Activated CD4-positive, alpha-beta T cell treated with anti-CD3 and anti-CD28 coated beads, Interleukin-2, amount 50 U/mL, for 48 hours (primary cell): ENCODE measurements at regions not wholly inside any gene's neighbourhood (a gene's known extent, or its start where the extent isn't known, plus 50 kb on each side); places are given as distances from the start of the nearest gene placed in this dataset.
"Not testable (repeated sequence)": the region's sequence is repeated elsewhere in the genome, so short reads cannot be mapped to it uniquely, and the experiment has no call there.

ENCODE experiments used
- DNase-seq, 2 experiments: peaks; one replicate each; pipeline ENCODE4 v3.0.0-alpha.2; 2020

DNA sequence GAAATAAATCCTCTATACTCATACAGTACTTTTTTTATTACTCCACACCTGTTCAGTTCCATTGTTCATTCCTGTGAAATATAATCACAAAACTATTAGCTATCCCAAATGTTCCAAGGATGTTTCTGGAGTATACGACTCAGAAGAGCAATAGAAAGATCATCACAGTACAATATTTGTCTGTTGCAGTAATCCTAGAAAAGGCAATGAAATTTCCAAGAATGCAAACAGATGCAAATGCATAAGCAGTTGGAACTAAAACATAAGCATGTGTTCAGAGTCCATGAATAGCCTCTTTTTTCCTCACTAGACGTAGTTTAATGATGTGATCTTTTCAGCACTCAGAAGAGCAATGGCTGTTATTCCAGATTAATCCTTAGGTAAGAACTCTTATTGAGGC lies 55.2 kb downstream of the RTL3 start:
- no peak for DNase-seq

DNA sequence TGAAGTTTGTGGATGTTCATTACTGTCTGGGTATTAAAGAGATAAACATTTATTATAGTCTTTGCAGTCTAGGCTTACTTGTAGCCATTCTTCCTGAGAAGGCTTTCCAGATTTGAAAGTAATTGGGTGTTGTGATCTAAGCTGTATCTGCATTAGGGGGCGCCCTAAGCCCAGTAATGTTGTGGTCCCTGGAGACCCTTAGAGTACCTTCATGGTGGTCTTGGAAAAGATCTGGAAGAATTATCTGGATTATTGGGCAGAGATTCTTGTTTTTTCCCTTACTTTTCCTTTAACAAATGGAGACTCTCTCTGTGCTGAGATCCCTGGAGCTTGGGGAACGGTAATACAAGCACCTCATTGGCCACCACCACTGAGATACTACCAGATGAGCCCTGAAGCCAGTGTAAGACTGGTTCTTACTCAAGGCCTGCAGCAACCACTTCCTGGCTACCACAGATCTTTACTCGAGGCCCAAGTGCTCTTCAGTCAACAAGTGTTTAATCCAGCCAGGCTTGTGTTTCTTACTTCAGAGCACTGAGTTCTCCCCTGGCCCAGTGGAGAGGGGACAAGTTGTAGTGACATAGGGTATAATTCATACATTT lies 63.1 kb downstream of the RTL3 start:
- no peak for DNase-seq

GRCh38 chrX:78593701-78594100 lies 65.4 kb downstream of the RTL3 start:
- no peak for DNase-seq

DNA sequence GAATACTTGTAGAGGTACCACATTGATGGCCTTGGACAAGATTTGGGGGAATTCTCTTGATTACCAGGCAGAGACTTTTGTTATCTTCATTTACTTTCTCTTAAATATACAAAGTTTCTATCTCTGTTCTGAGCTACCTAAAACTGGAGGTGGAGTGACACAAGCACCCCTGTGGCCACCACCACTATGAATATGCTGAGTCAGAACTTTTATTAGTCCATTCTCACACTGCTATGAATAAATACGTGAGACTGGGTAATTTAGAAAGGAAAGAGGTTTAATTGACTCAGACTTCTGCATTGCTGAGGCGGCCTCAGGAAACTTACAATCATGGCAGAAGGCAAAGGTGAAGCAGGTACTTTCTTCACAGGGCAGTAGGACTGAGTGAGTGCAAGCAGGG lies 67.1 kb downstream of the RTL3 start:
- DNase-seq = no peak

GRCh38 chrX:78574306-78574705 lies 84.8 kb downstream of the RTL3 start:
- DNase-seq = no peak

DNA sequence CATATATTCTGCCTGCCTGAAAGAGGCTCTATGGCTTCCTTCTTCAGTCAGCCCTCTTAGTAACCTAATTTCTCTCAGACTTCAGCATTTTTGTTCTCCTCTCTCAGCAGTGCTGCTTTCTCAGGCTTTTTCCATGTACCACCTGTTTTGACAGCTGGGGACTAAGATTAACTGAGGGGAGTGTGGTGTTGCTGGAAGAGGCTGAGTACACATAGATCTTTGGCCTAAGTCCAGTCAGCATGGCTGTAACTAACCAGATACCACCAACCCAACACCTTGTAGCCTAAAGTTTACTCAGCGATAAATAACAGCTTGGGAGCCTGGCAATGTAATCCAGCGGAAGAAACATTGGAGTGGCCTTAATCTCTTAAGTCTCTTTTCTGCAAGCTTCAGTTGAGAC lies 85.5 kb downstream of the RTL3 start:
- DNase-seq = no peak

GRCh38 chrX:78571849-78572248 lies 87.3 kb downstream of the RTL3 start:
- no peak for DNase-seq

DNA sequence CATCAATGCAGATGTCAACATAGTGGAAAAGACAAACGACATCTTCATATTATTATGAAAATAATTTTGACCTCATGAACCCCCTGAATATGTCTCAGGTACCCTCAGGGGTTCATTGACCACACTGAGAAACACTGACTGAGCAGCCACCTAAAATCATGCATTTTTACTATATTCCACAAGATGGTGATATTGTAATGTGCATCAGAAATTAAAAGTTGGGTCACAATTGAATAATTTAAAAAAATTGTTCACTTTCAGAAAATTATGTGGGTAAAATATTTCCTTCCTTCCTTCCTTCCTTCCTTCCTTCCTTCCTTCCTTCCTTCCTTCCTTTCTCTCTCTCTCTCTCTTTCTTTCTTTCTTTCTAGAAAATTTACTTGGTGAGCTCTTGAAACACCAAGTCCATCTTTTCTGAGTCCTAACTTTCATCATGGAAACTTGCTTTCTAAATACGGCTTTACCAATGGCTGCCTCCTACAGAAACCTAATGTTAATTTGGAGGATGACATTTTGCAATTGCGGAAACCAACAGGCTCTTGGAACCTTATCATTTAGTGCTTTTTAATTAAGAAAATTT lies 103.6 kb downstream of the RTL3 start:
- no peak for DNase-seq

DNA sequence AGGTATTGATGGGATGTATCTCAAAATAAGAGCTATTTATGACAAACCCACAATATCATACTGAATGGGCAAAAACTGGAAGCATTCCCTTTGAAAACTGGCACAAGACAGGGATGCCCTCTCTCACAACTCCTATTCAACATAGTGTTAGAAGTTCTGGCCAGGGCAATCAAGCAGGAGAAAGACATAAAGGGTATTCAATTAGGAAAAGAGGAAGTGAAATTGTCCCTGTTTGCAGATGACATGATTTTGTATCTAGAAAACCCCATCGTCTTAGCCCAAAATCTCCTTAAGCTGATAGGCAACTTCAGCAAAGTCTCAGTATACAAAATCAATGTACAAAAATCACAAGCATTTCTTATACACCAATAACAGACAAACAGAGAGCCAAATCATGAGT lies 106.5 kb downstream of the RTL3 start:
- not testable (repeated sequence) for DNase-seq

DNA sequence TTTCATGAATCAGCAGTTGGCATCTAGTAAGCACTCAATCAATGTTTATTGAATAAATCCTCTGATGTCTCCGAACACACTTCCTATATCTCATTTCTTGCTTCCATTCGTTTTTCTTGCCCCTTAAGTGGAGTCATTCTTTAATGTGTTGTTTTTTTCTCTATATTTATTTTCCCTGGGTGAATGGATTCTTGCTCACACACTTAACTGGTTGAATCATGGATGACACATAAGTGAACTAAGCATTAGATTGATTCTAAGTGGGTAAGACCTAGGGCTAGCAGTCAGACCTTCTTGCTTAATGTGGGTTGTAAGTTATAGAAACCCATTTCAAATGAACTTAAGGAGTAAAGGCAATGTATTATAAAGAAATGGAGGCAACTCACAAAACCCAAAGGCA lies 111.1 kb downstream of the RTL3 start:
- DNase-seq = no peak

DNA sequence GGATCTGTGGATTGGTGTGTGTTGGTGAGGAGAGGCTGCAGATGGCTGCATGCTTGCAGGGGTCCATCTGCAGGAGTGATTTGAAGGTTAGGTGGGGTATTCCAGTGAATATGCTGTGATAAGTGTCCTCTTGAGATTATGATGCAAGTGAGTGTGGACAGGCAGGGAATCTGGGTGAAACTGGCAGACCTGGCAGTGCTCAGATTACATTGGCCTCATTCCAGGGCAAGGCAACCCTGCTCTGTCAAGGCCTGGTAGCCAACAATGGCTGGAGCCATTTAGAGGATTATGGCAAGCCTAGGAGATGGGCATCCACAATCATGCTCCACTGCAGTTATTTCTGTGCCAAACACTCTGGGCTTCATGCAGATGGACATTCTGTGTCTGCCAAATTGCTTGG lies 113.9 kb downstream of the RTL3 start:
- DNase-seq = no peak

- no peak for DNase-seq
These were observed 115.8 kb downstream of the RTL3 start for GRCh38 chrX:78543281-78543680.

- DNase-seq = no peak
These were observed 119.0 kb downstream of the RTL3 start for GRCh38 chrX:78540171-78540570.

DNA sequence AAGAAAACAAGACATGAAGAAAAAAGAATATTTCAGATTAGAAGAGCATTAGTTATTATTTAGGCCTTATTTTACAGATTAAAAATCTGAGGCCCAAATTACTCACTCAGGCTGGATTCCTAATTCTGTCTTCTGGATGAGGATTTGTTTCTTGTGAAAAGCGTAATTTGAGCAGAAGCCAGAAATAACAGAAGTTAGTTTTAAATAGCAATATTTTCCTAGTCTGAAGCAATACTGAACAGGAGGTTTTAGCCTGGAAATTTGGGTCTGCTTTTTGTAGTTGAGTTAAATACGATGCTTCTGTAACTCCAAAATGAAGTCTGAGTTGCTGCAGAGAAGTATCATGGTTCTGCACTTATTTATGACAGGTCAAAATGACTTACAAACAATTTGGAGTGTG lies 124.9 kb downstream of the RTL3 start:
- DNase-seq = no peak

- no peak for DNase-seq
These were observed 126.8 kb downstream of the RTL3 start for GRCh38 chrX:78532363-78532762.

- no peak for DNase-seq
These were observed 131.3 kb downstream of the RTL3 start for GRCh38 chrX:78527818-78528217.

- DNase-seq = peak in 1 of 2 experiments; percentile 26
These were observed 131.9 kb downstream of the RTL3 start for GRCh38 chrX:78527263-78527662.

GRCh38 chrX:78522601-78523000 lies 136.5 kb downstream of the RTL3 start:
- DNase-seq = no peak

GRCh38 chrX:78517124-78517523 lies 142.0 kb downstream of the RTL3 start:
- peak; percentile 18 to 48 for DNase-seq

- no peak for DNase-seq
These were observed 144.3 kb downstream of the RTL3 start for GRCh38 chrX:78514852-78515251.

DNA sequence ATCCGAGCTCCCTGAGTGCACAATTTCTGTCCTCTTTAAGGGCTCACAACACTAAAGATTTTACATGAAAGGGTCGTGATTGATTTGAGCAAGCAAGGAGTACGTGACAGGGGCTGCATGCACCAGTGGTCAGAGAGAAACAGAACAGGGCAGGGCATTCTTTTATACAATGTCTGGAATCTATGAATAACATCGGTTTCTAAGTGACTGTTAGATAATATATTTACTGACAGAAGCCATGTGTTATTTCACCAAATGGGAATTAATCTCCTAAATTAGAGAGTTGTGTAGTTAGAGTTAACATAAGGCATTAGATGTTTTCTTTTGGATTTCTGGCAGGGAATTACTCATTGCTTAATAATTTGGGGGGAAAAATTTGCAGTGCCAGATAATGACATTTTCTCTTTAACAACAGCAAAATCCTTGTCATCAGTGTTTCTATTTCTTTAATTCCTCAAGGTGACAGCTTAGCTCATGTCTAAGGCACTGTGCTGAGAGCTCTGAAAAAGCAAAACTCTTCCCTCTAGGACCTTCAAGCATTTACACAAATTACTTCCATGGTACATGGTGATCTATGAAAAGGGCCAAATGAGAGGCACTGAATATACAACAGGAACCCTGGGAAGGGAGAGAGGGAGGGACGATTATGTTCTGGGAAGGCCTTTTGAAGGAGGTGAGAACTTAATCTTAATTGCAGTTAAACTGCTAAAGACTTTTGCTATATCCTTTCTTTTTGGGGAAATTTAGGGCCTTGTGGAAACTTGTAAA lies 145.0 kb downstream of the RTL3 start:
- DNase-seq = no peak

DNA sequence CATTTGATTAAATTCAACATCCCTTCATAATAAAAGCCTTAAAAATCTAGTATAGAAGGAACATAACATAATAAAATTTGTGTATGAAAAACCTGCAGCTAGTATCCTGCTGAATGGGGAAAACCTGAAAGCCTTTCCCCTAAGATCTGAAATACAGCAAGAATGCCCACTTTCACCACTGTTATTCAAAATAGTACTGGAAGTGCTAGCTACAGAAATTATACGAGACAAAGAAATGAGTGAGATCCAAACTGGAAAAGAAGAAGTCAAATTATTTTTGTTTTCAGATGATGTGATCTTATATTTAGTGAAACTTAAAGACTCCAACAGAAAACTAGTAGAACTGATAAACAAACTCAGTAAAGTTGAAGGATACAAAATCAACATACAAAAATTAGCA lies 152.9 kb downstream of the RTL3 start:
- DNase-seq = no peak

DNA sequence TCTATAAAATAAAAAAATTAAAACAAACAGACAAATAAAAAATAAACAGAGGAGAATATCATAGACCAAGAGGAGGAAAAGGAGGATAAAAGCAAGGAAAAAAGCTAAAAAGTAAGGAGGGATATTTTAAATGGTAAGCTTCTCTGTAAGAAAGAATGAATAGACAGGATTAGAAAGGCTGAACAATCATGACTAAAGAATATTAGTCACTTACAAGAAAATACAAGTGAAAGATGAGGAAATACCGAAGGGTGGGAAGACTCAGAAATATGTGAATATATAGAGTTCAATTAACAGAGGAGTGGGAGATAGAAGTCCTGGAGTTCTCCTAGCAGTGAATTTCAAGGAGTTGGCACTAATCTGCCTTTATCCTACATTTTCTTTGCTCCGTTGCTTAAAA lies 162.6 kb downstream of the RTL3 start:
- no peak for DNase-seq

DNA sequence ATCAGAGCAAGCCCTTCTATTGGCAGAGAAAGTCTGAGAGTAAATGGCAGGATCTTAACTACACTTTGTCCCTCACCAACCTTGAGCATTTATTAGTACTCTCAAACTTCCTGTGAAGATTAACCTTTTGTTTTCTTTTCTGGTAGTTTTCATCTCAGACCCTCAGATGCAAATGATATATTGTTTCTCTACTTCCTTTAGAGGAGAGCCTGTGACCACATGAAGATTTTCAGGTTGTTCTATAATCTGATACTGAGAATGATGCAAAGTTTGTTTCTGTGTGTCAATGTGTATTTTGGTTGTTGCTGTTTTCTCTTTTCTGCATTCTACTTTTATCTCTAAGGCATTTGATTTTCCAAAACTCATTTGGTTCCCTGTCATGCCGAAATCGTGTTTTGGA lies 165.8 kb upstream of the CYSLTR1 start:
- no peak for DNase-seq

DNA sequence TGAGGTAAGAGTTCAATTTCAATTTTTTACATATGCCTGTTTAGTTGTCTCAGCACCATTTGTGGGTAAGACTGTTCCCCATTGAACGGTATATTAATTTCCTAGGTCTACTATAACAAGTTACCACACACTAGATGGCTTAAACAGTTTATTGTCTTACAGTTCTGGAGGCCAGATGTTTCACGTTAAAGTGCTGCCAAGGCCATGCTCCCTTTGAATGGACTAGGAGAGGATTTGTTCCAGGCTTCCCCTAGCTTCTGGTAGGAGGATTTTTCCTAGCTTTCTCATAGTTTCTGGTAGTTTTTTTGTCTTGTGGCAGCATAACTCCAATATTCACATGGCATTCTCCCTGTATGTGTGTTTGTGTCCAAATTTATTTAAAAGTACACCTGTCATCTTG lies 149.3 kb upstream of the CYSLTR1 start:
- DNase-seq = no peak
